ENCODE measurements at regions not wholly inside any gene's neighbourhood (a gene's known extent, or its start where the extent isn't known, plus 50 kb on each side); places are given as distances from the start of the nearest gene placed in this dataset.

GRCh38 chr4:144302704-144303536, 162.4 kb upstream of the GYPA start:
- no peak for DNase-seq

GRCh38 chr4:144304025-144304424, 163.5 kb upstream of the GYPA start:
- DNase-seq = no peak

DNA sequence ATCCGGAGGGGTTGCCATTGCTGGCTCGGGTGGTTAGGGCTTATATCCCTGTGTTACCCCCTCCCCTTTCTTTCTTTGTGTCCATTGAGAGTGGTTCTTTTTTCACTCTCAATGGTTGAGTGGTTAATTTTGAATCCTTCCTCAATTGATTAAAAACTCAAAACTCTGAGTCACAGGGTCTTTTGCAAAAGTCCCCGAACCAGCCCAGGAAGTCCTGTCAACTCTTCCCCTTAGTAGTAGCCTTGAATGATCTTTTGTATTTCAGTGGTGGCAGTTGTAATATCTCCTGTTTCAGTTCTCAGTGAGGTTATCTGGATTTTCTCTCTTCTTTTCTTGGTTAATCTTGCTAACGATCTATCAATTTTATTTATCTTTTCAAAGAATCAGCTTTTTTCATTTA, 170.0 kb upstream of the GYPA start:
- DNase-seq = no peak

DNA sequence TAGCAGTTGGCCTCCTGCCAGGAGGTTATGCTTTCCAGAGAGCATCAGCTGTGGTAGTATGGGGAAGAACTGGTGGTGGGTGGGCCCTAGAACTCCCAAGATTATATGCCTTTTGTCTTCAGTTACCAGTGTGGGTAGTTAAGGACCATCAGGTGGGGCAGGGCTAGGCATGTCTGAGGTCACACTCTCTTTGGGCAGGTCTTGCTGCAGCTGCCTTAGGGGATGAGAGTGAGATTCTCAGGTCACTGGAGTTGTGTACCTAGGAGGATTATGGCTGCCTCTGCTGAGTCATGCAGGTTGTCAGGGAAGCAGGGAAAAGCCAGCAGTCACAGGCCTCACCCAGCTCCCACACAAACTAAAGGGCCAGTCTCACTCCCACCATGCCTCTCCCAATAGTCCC, 172.9 kb upstream of the GYPA start:
- DNase-seq = no peak

DNA sequence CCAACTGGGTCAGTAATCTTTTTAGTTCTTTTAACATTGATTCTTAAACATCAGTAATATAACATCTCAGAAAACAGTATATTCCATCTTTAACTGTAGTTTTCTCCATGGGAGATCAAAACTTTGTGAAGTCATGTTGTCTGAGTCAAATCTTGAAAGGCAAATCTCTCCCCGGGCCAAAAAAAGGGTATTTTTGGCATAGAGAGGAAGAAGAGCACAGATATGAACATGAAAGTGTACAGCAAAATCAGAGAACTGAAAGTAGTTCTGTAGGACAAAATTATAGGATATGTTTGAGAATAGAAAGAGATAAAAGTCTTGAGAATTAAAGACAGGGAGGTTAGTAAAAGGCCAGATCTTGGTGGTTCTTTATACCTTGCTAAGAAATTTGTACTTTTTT, 176.4 kb upstream of the GYPA start:
- no peak for DNase-seq

DNA sequence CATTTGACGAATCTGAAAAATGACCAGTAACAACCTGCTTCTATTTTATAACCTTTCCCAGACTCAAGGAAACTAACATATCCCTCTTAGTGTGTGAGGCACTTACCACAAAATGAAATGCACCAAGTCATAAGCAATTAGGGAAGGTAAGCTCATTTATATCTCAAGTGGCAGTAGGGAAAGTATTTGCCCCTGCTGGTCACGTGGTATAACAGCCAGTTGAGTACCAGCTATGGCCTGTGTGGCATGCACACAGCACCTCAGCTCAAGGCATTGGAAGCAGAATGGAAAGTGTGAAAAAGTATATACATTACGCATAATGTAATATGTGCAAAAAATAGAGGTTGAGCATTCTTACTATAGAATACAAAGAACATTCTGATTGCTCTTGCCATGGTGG, 178.3 kb upstream of the GYPA start:
- no peak for DNase-seq

DNA sequence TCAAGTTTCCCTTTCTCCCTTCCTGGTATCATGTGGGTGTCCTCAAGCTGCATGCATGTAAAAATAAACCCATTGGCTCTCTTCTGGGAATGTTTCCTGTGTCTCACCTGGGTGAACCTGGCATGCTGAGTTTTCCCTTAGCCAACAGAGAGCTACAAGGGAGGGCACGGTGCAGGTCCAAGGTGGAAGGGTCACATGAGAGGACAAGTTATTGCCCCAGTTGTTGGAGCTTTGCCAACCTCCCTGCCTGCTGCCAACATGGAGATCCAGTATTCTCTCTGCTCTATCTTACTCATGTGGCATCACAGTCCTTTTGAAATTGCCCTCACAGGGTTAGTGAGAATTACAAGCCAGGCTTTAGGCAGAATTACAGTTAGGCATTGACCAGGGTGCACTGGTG, 196.1 kb upstream of the GYPA start:
- no peak for DNase-seq

DNA sequence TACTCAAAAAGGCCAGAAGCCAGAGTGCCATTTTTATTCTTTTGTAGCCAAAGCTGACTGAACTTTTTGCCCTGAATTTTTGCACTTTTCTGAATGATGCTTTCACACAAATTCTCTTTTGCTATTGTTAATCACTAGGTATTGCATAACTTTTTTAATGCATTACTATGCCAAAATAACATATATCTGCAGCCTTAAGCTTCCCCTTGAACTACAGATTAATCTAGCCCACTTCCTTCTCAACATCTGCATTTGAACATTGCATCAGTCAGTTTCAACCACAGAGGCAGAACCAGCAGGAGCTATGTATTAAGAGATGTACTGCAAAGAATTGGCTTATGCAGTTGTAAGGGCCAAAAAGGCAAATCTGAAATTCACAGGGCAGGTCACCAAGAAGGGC, 197.6 kb upstream of the GYPA start:
- no peak for DNase-seq

DNA sequence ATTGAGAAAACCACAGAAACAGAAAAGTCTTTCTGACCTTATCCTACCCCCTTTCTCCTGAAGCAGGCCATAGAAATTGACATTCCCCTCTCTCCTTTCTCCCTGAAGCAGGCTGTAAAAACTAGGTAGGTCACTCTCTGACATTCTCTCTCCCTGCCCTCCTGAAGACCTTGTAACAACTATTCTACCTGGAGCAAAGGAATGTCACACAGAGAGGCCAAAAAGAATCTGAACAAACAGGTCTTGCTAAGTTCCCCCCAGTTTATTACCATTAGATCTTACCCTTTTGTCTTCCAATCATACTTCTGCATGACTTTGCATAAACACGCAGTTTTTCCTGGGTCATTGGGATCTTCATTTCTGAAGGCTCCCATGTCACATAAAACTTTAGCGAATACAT, 198.3 kb upstream of the GYPA start:
- DNase-seq = no peak

DNA sequence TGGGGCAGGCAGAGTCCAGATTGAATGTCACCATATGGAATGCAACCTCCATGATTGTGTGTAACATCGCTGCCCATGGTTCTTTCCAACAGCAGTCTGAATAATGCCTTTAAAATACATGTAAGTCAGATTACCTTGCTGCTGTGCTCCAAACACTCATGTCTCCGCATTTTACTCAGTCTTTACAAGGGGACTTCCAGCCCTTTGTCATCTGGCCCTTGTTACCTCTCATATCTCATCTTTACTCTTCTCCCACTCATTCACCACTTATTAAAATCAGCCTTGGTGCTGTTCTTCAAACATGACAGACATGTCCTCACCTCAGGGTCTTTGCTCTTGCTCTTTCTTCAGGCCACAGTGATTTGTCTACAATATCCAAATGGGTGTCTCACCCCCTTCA, 200.4 kb upstream of the GYPA start:
- DNase-seq = no peak

GRCh38 chr4:144342949-144343760, 202.6 kb upstream of the GYPA start:
- no peak for DNase-seq

DNA sequence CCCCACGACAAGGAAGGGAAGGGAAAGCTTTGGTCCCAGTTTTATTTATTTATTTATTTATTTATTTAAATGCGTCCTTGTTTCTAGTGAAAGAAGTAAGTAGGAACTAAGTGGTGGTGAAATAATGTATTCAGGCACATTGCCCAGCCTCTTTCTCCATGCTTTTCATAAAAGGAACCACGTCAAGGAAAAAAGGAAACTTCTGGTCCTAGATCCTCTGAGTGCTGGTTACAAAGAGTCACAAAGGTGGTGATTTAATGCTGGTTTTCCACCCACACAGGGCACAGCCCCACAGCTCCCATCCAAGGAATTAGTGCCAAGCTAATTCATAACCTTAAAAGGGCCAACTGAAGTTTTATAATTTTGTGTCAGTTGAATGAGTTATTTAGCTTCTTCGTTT, 206.6 kb upstream of the GYPA start:
- peak in 11 of 51 donors; percentile 3 to 44 (median 18) for DNase-seq

GRCh38 chr4:144350706-144351105, 210.2 kb upstream of the GYPA start:
- DNase-seq = no peak

DNA sequence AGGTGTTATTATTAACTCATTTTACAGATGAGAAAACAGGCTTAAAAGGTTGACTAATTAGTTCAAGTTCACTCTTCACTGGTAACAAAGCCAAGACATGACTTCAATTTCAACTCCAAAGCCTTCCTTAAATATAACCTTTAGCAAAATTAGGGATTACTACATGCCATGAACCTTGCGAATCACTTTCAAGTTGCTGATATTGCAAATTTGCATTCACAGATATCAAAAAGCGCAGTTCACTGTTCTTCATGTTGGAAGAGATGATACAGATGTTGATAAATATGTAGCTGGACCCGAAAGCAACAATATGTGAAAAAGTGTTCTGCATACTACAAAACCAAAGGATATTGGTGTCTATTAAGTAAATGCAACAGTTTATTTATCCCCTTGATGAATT, 210.8 kb upstream of the GYPA start:
- no peak for DNase-seq

GRCh38 chr4:144353292-144353691, 212.8 kb upstream of the GYPA start:
- peak in 4 of 51 donors; percentile 5 to 52 (median 7) for DNase-seq

DNA sequence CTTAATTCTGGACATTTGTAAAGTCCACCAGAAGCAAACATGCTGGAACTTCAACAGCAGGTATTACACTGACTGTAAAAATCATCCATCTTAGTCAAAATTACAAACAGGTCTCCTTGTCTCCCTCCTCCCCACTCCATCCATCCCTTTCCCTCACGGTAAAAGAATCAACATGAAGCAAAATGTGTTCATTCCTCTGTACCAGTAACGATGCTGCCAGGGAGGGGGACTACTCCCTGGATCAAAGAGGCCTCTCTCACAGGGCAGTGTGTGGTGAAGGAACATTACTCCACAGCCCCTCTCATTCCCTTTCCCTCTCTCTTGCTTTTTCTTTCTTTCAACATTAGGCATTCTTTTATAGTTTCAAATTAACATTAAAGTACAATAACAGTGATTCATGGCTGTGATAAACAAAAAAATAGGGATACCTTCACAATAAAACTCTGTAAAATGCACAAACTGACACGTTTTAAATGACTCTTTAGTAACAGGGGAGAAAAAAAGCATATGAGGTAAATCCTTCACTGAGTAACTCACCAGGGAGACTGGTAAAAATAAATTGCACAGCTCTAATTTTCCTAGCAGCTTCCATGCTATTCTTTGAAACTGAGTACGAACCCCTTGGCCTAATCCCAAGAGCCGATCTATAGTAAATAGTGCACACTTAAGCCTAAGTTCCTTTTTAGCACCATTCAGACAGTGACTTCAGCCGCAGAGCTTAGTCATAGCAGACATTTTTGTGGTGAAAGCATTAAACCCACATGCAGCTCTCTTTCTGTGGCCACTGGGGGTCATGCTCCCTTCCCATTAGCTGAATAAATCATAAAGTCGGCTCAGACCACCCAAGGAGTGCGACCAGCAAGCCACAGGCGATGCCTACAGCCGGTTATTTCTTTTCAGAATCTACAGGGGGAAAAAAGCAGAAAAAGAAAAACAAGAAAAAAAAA, 215.6 kb upstream of the GYPA start:
- peak in 10 of 51 donors; percentile 1 to 45 (median 8) for DNase-seq

DNA sequence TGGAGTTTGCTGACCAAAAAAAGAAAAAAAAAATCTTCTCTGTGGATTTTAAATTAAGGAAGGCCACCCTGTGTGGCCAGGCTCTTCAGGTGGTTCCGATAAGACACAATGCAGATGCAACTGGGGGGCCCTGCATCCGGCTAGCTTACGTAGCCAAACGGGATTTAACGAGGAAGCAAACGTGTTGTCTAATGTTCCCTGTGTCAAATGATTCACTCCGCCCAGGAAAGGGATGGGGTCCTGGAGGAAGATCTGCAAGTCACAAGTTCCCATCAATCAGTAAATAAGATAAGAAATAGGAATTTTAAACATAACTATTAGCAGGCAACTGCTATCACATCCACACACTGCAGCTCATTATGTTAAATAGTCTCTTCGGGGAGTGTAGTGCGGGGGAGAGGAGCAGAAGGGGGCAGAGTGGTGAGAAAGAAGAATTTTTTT, 216.4 kb upstream of the GYPA start:
- no peak for DNase-seq

DNA sequence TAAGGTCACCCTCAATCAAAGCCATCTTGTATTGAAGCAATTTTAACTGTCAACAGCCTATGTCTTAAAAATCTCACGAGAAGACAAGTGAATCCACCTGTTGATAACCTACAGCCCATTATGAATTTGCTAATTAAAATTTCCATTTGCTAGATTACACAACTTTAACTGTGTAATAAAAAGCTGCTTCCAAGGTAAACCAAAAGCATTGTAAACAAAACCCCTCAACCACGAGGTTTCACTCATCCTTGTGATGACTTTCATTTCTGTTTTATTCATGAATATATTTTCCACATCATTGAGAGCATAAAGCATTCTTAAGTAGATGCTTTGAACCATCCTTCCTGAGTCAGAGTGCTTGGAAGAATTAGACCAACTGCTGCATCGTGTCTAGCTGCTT, 217.5 kb upstream of the GYPA start:
- DNase-seq = no peak

DNA sequence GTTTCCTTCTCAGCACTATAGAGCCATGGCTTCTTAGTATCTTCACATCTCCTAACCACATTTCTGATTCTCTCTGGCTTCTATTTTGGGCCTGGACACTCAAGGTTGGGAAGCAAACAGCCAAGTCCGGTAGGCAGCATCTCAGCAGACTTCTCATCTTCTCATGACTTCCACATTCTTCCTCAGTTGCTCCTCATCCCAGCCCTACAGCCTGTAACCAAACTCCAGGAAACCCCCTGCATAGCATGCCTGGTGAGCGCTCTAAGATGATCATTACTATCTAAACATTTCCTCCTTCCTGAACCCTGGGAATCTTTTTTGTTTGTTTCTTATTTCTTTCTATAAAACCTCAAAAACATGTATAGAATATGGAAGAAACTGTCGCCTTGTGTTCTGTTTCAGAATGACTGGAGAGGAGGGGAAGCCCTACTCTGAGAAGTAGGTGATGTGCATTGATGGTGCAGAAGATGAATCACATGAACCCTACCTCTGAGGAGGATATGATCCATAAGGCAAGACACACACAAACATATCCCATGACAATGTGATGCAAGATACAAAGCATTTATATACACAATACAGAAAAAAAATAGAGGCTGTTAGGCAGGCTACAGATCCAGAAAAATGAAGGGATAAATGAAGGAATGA, 219.8 kb upstream of the GYPA start:
- no peak for DNase-seq

- DNase-seq = no peak
These were observed 221.8 kb upstream of the GYPA start for GRCh38 chr4:144362366-144362765.

DNA sequence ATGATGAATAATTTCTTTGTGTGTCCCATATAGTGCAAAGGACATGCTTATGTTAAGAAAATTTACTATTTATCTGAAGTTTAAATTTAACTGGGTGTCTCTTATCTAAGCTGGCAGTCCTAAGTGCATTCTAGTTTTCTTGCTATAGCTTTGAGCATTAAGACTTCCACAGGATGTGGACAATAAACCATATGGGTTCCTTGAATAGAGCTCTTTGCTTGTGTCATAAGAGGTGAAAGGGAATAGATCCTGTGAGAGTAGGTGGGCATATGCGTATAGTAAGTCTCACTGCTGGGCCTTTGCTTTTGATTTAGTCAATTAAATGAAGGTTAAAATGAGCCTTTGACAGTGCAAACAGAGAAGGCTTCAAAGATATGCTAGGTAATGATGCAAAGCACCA, 223.4 kb upstream of the GYPA start:
- no peak for DNase-seq
